B cell (primary cell): ENCODE measurements at regions not wholly inside any gene's neighbourhood (a gene's known extent, or its start where the extent isn't known, plus 50 kb on each side); places are given as distances from the start of the nearest gene placed in this dataset.

Experiments used
- ATAC-seq: fragments of 200-7000 bp; cut with Tn5 transposase; one replicate; pipeline ENCODE4 v1.10.0; 2021; ENCODE audit warnings: low read depth, mild to moderate bottlenecking, moderate number of reproducible peaks, moderate library complexity
- CTCF ChIA-PET: fragments of 350-600 bp; sonication (Branson Sonifier 250); formaldehyde crosslinking; loops from one replicate; lab custom pipeline; 2021; ENCODE audit warnings: antibody characterized with exemption, inconsistent platforms; lab: Charles Lee
- POLR2A ChIA-PET: fragments of 350-600 bp; sonication (Branson Sonifier 250); formaldehyde crosslinking; loops from one replicate; lab custom pipeline; 2021; ENCODE audit warnings: antibody characterized with exemption; lab: Charles Lee
- DNase-seq: peaks from one replicate; pipeline ENCODE4 v3.0.0; 2013
- H2AFZ ChIP-seq: 2 replicates; pipeline ENCODE4 v1.6.1; 2012; ENCODE audit warnings: mild to moderate bottlenecking, low read depth, low read length; ENCODE audit not compliant: insufficient read depth, poor library complexity, severe bottlenecking
- H3K27ac ChIP-seq, 2 donors: 1 replicate in 1 of 2; 2 replicates in 1 of 2; pipeline ENCODE4 v1.5.1; 2012 to 2013; ENCODE audit warnings: low read length in 2 of 2, mild to moderate bottlenecking in 2 of 2, moderate library complexity in 1 of 2
- H3K27me3 ChIP-seq, 4 experiments: fragments of 200-600 bp in 1 of 4; sonication (generic) in 1 of 4; replicated peaks in 1 of 4; 1 replicate in 2 of 4; 2 replicates in 2 of 4; pipeline versions ENCODE4 v1.6.1 to v1.7.0; 2013 to 2016; ENCODE audit warnings: low read length in 3 of 4, mild to moderate bottlenecking in 2 of 4, mixed read lengths in 1 of 4, moderate library complexity in 1 of 4; ENCODE audit not compliant: insufficient read depth in 4 of 4, control insufficient read depth in 3 of 4; ENCODE audit errors: control extremely low read depth in 1 of 4
- H3K36me3 ChIP-seq, 2 experiments: replicated peaks in 1 of 2; 1 replicate in 1 of 2; 2 replicates in 1 of 2; pipeline versions ENCODE4 v1.6.1 to v1.7.1; 2013; ENCODE audit warnings: low read length in 1 of 2; ENCODE audit not compliant: insufficient read depth in 2 of 2, control insufficient read depth in 1 of 2; ENCODE audit errors: control extremely low read depth in 1 of 2, extremely low read depth in 1 of 2
- H3K4me1 ChIP-seq, 2 donors: fragments of 200-600 bp in 1 of 2; sonication (generic) in 1 of 2; 1 replicate in 1 of 2; 2 replicates in 1 of 2; pipeline versions ENCODE4 v1.5.1 to v1.6.1; 2013 to 2017; ENCODE audit warnings: low read length in 2 of 2; ENCODE audit not compliant: control insufficient read depth in 2 of 2, insufficient read depth in 2 of 2
- H3K4me2 ChIP-seq: replicated peaks from 2 replicates; pipeline ENCODE3; 2012; ENCODE audit warnings: mild to moderate bottlenecking, low read depth, low read length; ENCODE audit not compliant: poor library complexity, severe bottlenecking
- H3K4me3 ChIP-seq, 5 experiments: fragments of 200-600 bp in 1 of 5; sonication (generic) in 1 of 5; 1 replicate in 3 of 5; 2 replicates in 2 of 5; pipeline versions ENCODE4 v1.5.1 to v1.7.0; 2011 to 2016; ENCODE audit warnings: low read length in 4 of 5, mild to moderate bottlenecking in 4 of 5, low read depth in 2 of 5, control low read depth in 1 of 5, moderate library complexity in 1 of 5; ENCODE audit not compliant: insufficient read depth in 1 of 5; ENCODE audit errors: control extremely low read depth in 1 of 5, extremely low read depth in 1 of 5
- H3K79me2 ChIP-seq: fragments of 200-600 bp; sonication (generic); one replicate; pipeline ENCODE4 v1.6.0; 2016; ENCODE audit warnings: low read length; ENCODE audit not compliant: control insufficient read depth, insufficient read depth
- H3K9ac ChIP-seq: fragments of 200-600 bp; sonication (generic); 2 replicates; pipeline ENCODE4 v1.6.1; 2017; ENCODE audit warnings: mild to moderate bottlenecking, low read length, moderate library complexity
- H3K9me3 ChIP-seq, 3 donors: one replicate each; pipeline versions ENCODE4 v1.6.1 to v1.7.1; 2013; ENCODE audit warnings: low read length in 2 of 3; ENCODE audit not compliant: control insufficient read depth in 2 of 3, insufficient read depth in 1 of 3; ENCODE audit errors: control extremely low read depth in 1 of 3
- H4K20me1 ChIP-seq: 2 replicates; pipeline ENCODE4 v1.6.0; 2012; ENCODE audit warnings: mild to moderate bottlenecking, low read length; ENCODE audit not compliant: insufficient read depth, control insufficient read depth, poor library complexity, severe bottlenecking
- H3K27ac Mint-ChIP-seq: one replicate; pipeline ENCODE4 v1.8.0; 2021; ENCODE audit warnings: mixed read lengths
- H3K27me3 Mint-ChIP-seq: one replicate; pipeline ENCODE4 v1.8.0; 2021; ENCODE audit warnings: mixed read lengths
- H3K4me1 Mint-ChIP-seq: one replicate; pipeline ENCODE4 v1.8.0; 2021; ENCODE audit warnings: mixed read lengths
- H3K4me3 Mint-ChIP-seq: one replicate; pipeline ENCODE4 v1.8.0; 2021; ENCODE audit warnings: mixed read lengths
- H3K9me3 Mint-ChIP-seq: one replicate; pipeline ENCODE4 v1.8.0; 2022; ENCODE audit warnings: mixed read lengths; ENCODE audit not compliant: insufficient read depth
- CTCF ChIP-seq: fragments of 200-600 bp; IDR thresholded peaks from one replicate; pipeline ENCODE4 v1.8.0; 2022; ENCODE audit warnings: antibody characterized with exemption, mild to moderate bottlenecking
- EZH2 ChIP-seq: IDR thresholded peaks from 2 replicates; pipeline ENCODE4 v1.6.1; 2012; ENCODE audit warnings: borderline replicate concordance, low read depth, mild to moderate bottlenecking, moderate library complexity, low read length; ENCODE audit not compliant: insufficient read depth, poor library complexity, severe bottlenecking
- WGBS: methylation state at CpG from one replicate; pipeline ENCODE4 v1.1.5; 2013; ENCODE audit warnings: missing lambda C conversion rate; ENCODE audit not compliant: insufficient coverage; 5-methylcytosine and 5-hydroxymethylcytosine counted together
- intact Hi-C: fragments of 100-400 bp; cut with micrococcal nuclease; formaldehyde crosslinking; loops from one replicate; pipeline ENCODE4 v1.10.0; 2022

GRCh38 chr6:87945966-87946365 lies 101.7 kb upstream of the SPACA1 start:
- 100% methylated on average over 2 of the region's 5 CpGs for WGBS
- Histone ChIP-seq H3K27me3 (peaks cover 0 to 8% (median 0%) of the 10 kb centered on the region in 4 experiments), H3K79me2 (no peaks in the 10 kb centered on the region), H4K20me1 (no peaks in the 10 kb centered on the region), H3K9ac (no peak overlapping the region), H3K9me3 (no peaks in the 10 kb centered on the region), H3K27ac (no peak overlapping the region), H3K4me2 (no peak overlapping the region), H2AFZ (no peak overlapping the region), H3K4me3 (no peak overlapping the region), H3K4me1 (no peaks in the 10 kb centered on the region), H3K36me3 (no peaks in the 10 kb centered on the region)
- no peak for ATAC-seq
- H3K27ac Mint-ChIP-seq, result no peak overlapping the region
- DNase-seq, result no peak
- peaks cover 14% of the 10 kb centered on the region for H3K27me3 Mint-ChIP-seq
- ChIA-PET POLR2A (no interaction called here), CTCF (no interaction called here)
- no peak overlapping the region for H3K4me3 Mint-ChIP-seq
- intact Hi-C loops, result no loop called here
- TF ChIP-seq EZH2 (no peak), CTCF (no peak)
- H3K9me3 Mint-ChIP-seq, result no peaks in the 10 kb centered on the region
- no peaks in the 10 kb centered on the region for H3K4me1 Mint-ChIP-seq

DNA sequence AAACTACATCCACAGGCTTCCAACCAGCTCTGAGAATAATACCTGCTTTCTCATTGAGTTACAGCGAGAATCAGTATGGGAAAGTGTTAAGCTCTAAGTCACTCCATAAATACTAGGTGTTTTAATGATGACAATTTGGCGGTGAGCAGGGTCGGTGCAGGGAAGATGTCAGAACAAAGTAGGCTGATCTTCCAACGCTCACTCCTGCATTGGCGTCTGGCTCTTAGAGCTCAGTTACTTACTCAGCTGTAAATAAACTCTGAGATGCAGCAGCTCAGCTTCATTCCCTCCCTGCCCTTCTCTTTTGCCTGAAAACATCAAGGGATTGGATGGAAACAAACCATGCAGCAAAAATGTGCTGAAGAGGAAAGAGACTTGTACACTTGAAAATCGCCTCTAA lies 102.5 kb upstream of the SPACA1 start:
- DNase-seq (no peak), ATAC-seq (no peak)
- no peak overlapping the region for H3K4me3 ChIP-seq
- H3K27ac ChIP-seq, result no peak overlapping the region
- H3K9me3 ChIP-seq, result no peaks in the 10 kb centered on the region
- H3K9ac ChIP-seq, result no peak overlapping the region
- H3K4me1 ChIP-seq, result no peaks in the 10 kb centered on the region
- no peak overlapping the region for H3K4me3 Mint-ChIP-seq
- ChIA-PET CTCF (no interaction called here), POLR2A (no interaction called here)
- no peaks in the 10 kb centered on the region for H3K36me3 ChIP-seq
- intact Hi-C loops, result no loop called here
- H3K27me3 ChIP-seq, result peaks cover 0 to 8% (median 0%) of the 10 kb centered on the region in 4 experiments
- TF ChIP-seq EZH2 (no peak), CTCF (no peak)
- no peak overlapping the region for H3K27ac Mint-ChIP-seq
- H3K9me3 Mint-ChIP-seq, result no peaks in the 10 kb centered on the region
- no peaks in the 10 kb centered on the region for H4K20me1 ChIP-seq
- no peak overlapping the region for H2AFZ ChIP-seq
- peaks cover 14% of the 10 kb centered on the region for H3K27me3 Mint-ChIP-seq
- 86% methylated on average over 2 of the region's 6 CpGs for WGBS
- H3K4me1 Mint-ChIP-seq, result no peaks in the 10 kb centered on the region
- no peaks in the 10 kb centered on the region for H3K79me2 ChIP-seq
- no peak overlapping the region for H3K4me2 ChIP-seq
